ENCODE measurements at regions not wholly inside any gene's neighbourhood (a gene's known extent, or its start where the extent isn't known, plus 50 kb on each side); places are given as distances from the start of the nearest gene placed in this dataset.

GRCh38 chr1:219337588-219337987, 163.9 kb downstream of the LYPLAL1 start:
- no peak for TF ChIP-seq CTCF (IDR thresholded peaks at IDR 0.05)
- no peaks in the 10 kb centered on the region for H3K4me1 ChIP-seq
- no peaks in the 10 kb centered on the region for H3K9me3 ChIP-seq
- DNase-seq, result no peak
- H3K27ac ChIP-seq, result no peak overlapping the region
- H3K36me3 ChIP-seq, result no peaks in the 10 kb centered on the region
- H3K27me3 ChIP-seq, result no peaks in the 10 kb centered on the region
- intact Hi-C loops (cut with DNase I), result no loop called here
- H3K4me3 ChIP-seq, result no peak overlapping the region
- H3K9ac ChIP-seq (ENCODE audit: low read depth in 2 of 2, low read length in 2 of 2), result no peak overlapping the region

- DNase-seq, result no peak
- Histone ChIP-seq H3K4me1 (no peaks in the 10 kb centered on the region), H3K9me3 (no peaks in the 10 kb centered on the region), H3K9ac (ENCODE audit: low read depth in 2 of 2, low read length in 2 of 2) (no peak overlapping the region), H3K27ac (no peak overlapping the region), H3K36me3 (no peaks in the 10 kb centered on the region), H3K4me3 (no peak overlapping the region), H3K27me3 (no peaks in the 10 kb centered on the region)
- no peak for TF ChIP-seq CTCF (IDR thresholded peaks at IDR 0.05)
- intact Hi-C loops (cut with DNase I), result no loop called here
These were observed 159.9 kb downstream of the LYPLAL1 start for GRCh38 chr1:219333626-219334025.

GRCh38 chr1:219331424-219331823, 157.7 kb downstream of the LYPLAL1 start:
- Histone ChIP-seq H3K9me3 (no peaks in the 10 kb centered on the region), H3K36me3 (no peaks in the 10 kb centered on the region), H3K4me3 (no peak overlapping the region), H3K4me1 (no peaks in the 10 kb centered on the region), H3K9ac (ENCODE audit: low read depth in 2 of 2, low read length in 2 of 2) (no peak overlapping the region), H3K27ac (no peak overlapping the region), H3K27me3 (no peaks in the 10 kb centered on the region)
- no peak for DNase-seq
- intact Hi-C loops (cut with DNase I), result no loop called here
- TF ChIP-seq CTCF (IDR thresholded peaks at IDR 0.05), result no peak

- Histone ChIP-seq H3K4me1 (no peaks in the 10 kb centered on the region), H3K27me3 (no peaks in the 10 kb centered on the region), H3K4me3 (no peak overlapping the region), H3K9ac (ENCODE audit: low read depth in 2 of 2, low read length in 2 of 2) (no peak overlapping the region), H3K36me3 (no peaks in the 10 kb centered on the region), H3K9me3 (no peaks in the 10 kb centered on the region), H3K27ac (no peak overlapping the region)
- no peak for TF ChIP-seq CTCF (IDR thresholded peaks at IDR 0.05)
- intact Hi-C loops (cut with DNase I), result no loop called here
- DNase-seq, result no peak
These were observed 157.0 kb downstream of the LYPLAL1 start for GRCh38 chr1:219330669-219331068.

GRCh38 chr1:219330001-219330400, 156.3 kb downstream of the LYPLAL1 start:
- Histone ChIP-seq H3K27ac (no peak overlapping the region), H3K9me3 (no peaks in the 10 kb centered on the region), H3K9ac (ENCODE audit: low read depth in 2 of 2, low read length in 2 of 2) (no peak overlapping the region), H3K27me3 (no peaks in the 10 kb centered on the region), H3K4me1 (no peaks in the 10 kb centered on the region), H3K36me3 (no peaks in the 10 kb centered on the region), H3K4me3 (no peak overlapping the region)
- no peak for DNase-seq
- intact Hi-C loops (cut with DNase I), result no loop called here
- TF ChIP-seq CTCF (IDR thresholded peaks at IDR 0.05), result no peak

- no peaks in the 10 kb centered on the region for H3K36me3 ChIP-seq
- DNase-seq, result no peak
- TF ChIP-seq CTCF (IDR thresholded peaks at IDR 0.05), result no peak
- intact Hi-C loops (cut with DNase I), result no loop called here
- no peaks in the 10 kb centered on the region for H3K4me1 ChIP-seq
- no peak overlapping the region for H3K4me3 ChIP-seq
- H3K27me3 ChIP-seq, result no peaks in the 10 kb centered on the region
- no peaks in the 10 kb centered on the region for H3K9me3 ChIP-seq
- H3K9ac ChIP-seq (ENCODE audit: low read depth in 2 of 2, low read length in 2 of 2), result no peak overlapping the region
- no peak overlapping the region for H3K27ac ChIP-seq
These were observed 155.9 kb downstream of the LYPLAL1 start for GRCh38 chr1:219329578-219329977.

Measured in colonic mucosa (tissue), 4 donors.